Transverse colon (tissue), 3 donors: ENCODE measurements at regions not wholly inside any gene's neighbourhood (a gene's known extent, or its start where the extent isn't known, plus 50 kb on each side); places are given as distances from the start of the nearest gene placed in this dataset.

ENCODE experiments used
- CTCF ChIP-seq, 5 experiments: fragments of 200-600 bp in 3 of 5; fragments of 450-650 bp in 2 of 5; sonication (generic) in 3 of 5; IDR thresholded peaks; 1 replicate in 2 of 5; 2 replicates in 3 of 5; pipeline ENCODE4 v1.5.1; 2016 to 2017; ENCODE audit warnings: antibody characterized with exemption in 5 of 5, inconsistent platforms in 3 of 5, mild to moderate bottlenecking in 2 of 5, moderate library complexity in 1 of 5
- POLR2A ChIP-seq: fragments of 450-650 bp; IDR thresholded peaks from one replicate; pipeline ENCODE4 v1.6.1; 2016; ENCODE audit warnings: antibody characterized with exemption, mild to moderate bottlenecking, moderate library complexity

GRCh38 chr12:98358144-98358543 lies 157.2 kb upstream of the TMPO start:
- TF ChIP-seq CTCF (IDR thresholded peaks at IDR 0.05) (no peak), POLR2A (no peak)
